MV-4-11 (cell line): ENCODE measurements at regions not wholly inside any gene's neighbourhood (a gene's known extent, or its start where the extent isn't known, plus 50 kb on each side); places are given as distances from the start of the nearest gene placed in this dataset.
A peak's percentile ranks its signal among the peaks of the same experiment; 100 is the strongest.

Source experiments
- DNase-seq: peaks from one replicate; lab custom pipeline; 2025; lab: John Stamatoyannopoulos, UW

DNA sequence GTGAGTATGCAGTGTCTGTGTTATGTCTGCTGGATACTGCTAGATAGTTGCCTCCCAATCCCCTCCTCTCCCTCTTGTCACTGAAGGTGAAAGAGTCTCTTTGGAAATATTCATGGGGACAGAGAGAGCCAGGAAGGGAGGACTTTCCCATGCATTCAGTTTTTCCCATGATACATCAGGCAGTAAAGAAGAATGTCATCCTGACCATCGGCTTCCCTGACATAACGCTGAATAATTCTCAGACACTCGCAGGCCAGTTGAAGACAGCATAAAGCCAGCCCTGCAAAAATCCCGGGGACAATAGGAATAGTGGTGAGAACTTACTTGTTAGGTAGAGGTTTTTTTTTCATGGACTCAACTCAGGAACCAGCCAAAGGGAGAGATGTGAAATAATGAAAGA lies 58.1 kb downstream of the KLF4 start:
- DNase-seq: no peak

- DNase-seq: no peak
These were observed 59.5 kb downstream of the KLF4 start for GRCh38 chr9:107430071-107430470.

DNA sequence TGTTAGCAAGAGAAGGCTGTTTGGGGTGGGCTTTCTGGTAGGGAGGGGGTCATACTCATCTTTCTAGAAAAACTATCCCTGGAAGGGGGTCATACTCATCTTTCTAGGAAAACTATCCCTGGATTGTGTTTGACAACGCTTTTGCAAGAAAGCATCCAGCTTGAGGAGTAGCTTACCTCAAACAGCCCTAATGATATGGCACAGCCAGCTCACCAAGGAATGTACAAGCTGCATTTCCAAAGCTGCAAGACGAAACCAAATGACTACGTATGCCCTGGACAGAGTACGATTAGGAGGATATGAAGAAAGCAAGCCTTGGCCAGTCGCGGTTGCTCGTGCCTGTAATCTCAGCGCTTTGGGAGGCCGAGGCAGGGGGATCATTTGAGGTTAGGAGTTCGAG lies 63.4 kb downstream of the KLF4 start:
- no peak for DNase-seq

DNA sequence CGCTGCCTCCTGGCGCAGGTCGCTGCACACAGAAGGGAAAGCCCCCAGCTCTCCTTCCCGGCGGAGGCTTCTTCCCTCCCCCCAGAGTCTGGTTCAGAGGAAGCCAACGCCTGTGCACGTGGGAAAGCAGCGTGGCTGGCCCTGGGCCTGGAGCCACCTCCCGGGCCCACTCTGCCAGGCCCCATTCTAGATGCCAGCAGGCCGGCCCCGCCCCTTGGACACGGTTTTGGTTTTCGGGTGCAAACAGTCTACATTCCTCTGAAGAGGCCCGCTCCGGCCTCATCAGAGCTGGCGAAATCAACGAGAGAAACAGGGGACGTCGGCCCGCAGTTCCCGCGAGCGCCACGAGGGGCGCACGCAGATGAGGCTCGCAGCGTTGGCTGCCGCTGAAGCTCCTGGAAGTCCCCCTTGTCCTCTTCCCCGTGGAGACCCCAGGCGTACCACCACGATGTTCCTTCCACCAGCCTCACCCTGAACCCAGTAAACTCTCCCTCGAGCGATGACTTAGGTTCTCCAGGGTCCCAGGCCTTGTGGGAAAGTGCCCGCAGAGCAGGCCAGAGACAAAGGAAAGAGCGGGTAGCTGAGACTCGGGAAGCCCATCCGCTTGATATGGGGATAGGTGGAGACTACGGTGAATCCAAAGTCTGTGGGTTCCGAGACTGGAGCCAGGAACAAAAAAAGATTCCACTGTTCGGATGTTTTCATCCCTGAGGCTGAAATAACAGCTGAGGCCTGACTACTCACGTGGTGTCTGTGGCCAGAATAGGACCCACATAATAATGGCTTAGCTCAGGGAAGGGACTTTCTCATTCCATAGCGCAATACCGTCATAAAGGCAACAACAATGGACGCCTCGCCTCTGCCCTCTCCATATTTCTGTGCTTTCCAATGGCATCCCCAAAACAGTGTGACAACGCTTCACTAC lies 64.2 kb downstream of the KLF4 start:
- no peak for DNase-seq

DNA sequence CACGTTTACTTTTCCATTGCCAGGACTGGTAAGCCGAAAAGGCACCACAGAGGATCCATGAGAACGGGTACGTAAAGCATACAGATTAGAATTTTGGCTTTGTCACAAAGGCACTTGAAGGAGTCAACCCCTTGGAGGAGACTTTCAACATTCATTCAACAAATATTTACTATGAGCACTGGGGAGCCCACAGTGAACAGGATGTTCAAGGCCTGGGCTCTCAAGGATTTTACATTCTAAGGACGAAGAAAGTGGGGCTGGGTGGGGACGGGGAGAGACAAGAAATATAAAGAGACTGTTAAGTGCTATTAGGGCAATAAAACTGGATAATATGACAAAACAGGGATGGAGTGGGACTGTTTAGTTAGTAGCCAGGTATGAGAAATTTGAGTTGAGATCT lies 66.0 kb downstream of the KLF4 start:
- DNase-seq: no peak

- peak; percentile 50 for DNase-seq
These were observed 67.1 kb downstream of the KLF4 start for GRCh38 chr9:107422189-107423185.

- DNase-seq: no peak
These were observed 79.1 kb downstream of the KLF4 start for GRCh38 chr9:107410420-107410819.

GRCh38 chr9:107409581-107410389 lies 79.8 kb downstream of the KLF4 start:
- DNase-seq: no peak

GRCh38 chr9:107407675-107408074 lies 81.9 kb downstream of the KLF4 start:
- no peak for DNase-seq

GRCh38 chr9:107405511-107405910 lies 84.1 kb downstream of the KLF4 start:
- no peak for DNase-seq

DNA sequence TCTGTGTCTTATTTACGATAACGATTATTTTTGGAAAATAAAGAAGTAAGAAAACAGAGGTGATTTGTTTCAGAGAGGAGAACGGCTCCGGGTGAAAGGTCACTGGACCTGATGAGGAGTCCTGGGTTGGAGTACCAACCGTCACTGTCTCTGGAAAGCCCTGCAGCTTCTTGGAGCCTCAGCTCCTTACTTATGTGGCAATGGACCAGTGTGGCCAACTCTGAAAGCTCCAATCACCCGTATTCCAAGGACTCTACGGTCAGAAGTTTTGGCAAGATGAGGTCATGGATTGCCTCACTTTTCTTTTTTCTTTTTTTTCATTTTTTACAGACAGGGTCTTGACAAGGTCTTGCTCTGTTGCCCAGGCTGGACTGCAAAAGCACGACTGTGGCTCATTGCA lies 84.8 kb downstream of the KLF4 start:
- no peak for DNase-seq

DNA sequence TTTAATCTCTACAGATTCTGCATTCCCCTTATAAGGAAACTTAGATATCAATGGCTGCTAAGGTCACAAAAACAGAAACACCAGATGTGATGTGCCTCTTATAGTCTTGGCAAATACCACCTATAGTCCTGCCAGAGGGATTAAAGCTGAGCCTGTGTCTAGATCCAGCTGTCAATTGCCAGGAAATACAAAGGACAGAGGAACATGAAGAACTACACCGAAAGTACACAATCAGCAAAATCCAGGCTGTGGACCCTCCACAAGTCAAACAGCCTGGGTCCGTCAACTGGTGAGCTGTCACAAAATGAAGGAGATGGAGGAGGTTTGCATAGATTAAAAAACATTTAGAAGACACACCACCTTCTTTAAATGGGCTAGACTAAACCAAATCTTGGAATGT lies 85.4 kb downstream of the KLF4 start:
- DNase-seq: no peak

GRCh38 chr9:107397076-107398044 lies 92.2 kb downstream of the KLF4 start:
- peak; percentile 93 for DNase-seq

DNA sequence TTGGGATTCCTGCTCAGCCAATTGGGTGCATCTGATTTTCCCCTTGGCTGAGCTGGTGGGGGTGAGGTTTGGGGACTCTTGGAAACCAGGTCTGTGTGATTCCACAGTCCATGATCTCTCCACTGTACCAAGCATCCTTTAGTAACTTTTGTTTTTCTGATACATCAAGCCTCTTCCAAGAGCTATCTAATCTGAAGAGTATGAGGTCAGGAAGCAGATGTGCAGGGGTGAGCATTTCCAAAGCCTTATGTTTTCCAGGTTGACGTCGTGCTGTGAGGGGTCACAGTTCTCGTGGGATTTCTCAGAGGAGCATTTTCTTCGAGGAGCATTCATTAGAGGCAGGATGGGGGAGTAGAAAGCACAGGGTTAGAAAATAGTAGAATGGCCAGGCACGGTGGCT lies 95.3 kb downstream of the KLF4 start:
- no peak for DNase-seq

GRCh38 chr9:107390778-107391177 lies 98.8 kb downstream of the KLF4 start:
- DNase-seq: no peak

GRCh38 chr9:107390279-107390678 lies 99.3 kb downstream of the KLF4 start:
- DNase-seq: no peak

DNA sequence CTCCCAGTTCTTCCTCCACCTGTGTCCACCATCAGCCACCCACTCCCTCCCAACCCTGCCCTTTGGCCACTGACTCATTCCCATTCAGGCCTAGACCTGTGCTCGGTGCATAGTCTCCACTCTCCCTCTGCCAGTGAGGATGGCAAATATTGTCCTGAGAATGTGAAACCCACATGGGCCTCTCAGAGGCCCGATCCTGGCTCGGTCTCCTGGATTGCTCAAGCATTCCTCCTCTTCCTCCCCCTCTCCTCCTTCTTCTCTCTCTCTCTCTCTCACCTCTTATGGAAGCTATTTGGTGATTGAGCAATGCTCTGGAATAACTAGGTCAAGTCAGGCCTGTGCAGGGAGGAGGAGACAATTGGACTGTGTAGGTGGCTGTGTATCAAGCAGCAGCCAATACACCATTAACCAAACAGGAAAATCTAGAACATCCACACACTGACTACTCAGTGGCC lies 99.9 kb downstream of the KLF4 start:
- DNase-seq: no peak

- no peak for DNase-seq
These were observed 100.7 kb downstream of the KLF4 start for GRCh38 chr9:107388890-107389289.

GRCh38 chr9:107387409-107387808 lies 102.2 kb downstream of the KLF4 start:
- DNase-seq: no peak

DNA sequence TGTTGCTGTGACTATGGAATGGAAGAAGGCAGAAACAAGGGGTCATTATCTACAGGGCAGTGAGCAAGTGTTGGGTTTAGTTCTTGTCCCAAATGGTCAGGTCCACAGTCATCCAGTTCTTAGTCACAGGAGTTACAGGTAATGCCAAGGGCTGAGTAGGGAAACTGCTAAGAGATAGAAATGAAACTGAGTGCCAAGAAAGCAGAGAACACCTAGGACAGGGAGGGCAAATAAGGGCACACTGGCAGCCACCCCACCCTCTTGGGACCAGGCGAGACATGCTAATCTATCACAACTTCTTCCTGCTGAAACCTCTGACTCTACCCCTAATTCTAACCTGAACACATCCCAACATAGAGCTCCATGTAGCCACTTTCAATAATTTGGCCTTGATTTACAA lies 103.2 kb downstream of the KLF4 start:
- no peak for DNase-seq
